ENCODE measurements at regions not wholly inside any gene's neighbourhood (a gene's known extent, or its start where the extent isn't known, plus 50 kb on each side); places are given as distances from the start of the nearest gene placed in this dataset.

DNA sequence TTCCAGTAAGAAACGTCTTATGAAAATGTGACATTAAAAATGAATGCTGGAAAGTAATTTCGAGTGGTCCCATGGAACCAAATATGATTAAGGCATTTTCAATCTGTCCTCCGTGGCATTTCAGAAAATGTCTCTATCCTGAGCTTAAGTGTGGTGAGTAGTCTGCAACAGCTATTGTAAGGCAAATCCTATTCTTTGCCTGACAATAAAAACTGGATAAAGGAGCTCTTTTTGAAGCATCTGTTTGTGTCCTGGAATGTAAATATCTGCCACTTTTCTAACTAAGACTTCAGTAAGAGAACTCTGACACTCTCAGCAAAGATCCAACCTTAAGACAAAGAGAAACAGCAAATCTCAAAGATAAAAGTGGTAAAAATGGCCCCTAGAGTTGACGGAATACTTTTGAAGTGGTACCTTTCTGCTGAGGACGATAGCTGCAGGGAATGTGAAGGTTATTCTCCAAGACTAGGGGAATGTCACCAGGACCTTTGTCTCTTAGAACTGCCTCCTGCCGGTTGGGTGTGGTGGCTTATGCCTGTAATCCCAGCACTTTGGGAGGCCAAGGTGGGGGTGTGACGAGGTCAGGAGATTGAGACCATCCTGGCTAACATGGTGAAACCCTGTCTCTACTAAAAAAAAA is 486.7 kb upstream of the ZP4 start:
- TF ChIP-seq POLR2AphosphoS5 (IDR thresholded peaks at IDR 0.05) (no peak), POLR2A (IDR thresholded peaks at IDR 0.05) (no peak)
- TF ChIP-seq, protein P1, sequence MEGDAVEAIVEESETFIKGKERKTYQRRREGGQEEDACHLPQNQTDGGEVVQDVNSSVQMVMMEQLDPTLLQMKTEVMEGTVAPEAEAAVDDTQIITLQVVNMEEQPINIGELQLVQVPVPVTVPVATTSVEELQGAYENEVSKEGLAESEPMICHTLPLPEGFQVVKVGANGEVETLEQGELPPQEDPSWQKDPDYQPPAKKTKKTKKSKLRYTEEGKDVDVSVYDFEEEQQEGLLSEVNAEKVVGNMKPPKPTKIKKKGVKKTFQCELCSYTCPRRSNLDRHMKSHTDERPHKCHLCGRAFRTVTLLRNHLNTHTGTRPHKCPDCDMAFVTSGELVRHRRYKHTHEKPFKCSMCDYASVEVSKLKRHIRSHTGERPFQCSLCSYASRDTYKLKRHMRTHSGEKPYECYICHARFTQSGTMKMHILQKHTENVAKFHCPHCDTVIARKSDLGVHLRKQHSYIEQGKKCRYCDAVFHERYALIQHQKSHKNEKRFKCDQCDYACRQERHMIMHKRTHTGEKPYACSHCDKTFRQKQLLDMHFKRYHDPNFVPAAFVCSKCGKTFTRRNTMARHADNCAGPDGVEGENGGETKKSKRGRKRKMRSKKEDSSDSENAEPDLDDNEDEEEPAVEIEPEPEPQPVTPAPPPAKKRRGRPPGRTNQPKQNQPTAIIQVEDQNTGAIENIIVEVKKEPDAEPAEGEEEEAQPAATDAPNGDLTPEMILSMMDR (IDR thresholded peaks at IDR 0.05), result no peak
